H9 (cell line): ENCODE measurements at regions not wholly inside any gene's neighbourhood (a gene's known extent, or its start where the extent isn't known, plus 50 kb on each side); places are given as distances from the start of the nearest gene placed in this dataset.

Source experiments
- DNase-seq: peaks from one replicate; pipeline ENCODE4 v3.0.0-alpha.2; 2017
- H2AFZ ChIP-seq: one replicate; pipeline ENCODE4 v1.6.1; 2013; ENCODE audit warnings: mild to moderate bottlenecking, low read length, control low read depth, moderate library complexity
- H2AK5ac ChIP-seq: 2 replicates; pipeline ENCODE4 v1.6.1; 2013; ENCODE audit warnings: low read length, control low read depth, mixed read lengths; ENCODE audit not compliant: insufficient read length
- H2BK120ac ChIP-seq: one replicate; pipeline ENCODE4 v1.6.1; 2013; ENCODE audit warnings: low read depth, mild to moderate bottlenecking, low read length, control low read depth, inconsistent platforms; ENCODE audit not compliant: poor library complexity, severe bottlenecking
- H2BK12ac ChIP-seq: 2 replicates; pipeline ENCODE4 v1.6.1; 2013; ENCODE audit warnings: low read length, control low read depth, mixed read lengths, low read depth; ENCODE audit not compliant: insufficient read length
- H2BK15ac ChIP-seq: 2 replicates; pipeline ENCODE4 v1.6.1; 2013; ENCODE audit warnings: low read depth, low read length, control low read depth
- H2BK20ac ChIP-seq: one replicate; pipeline ENCODE4 v1.6.1; 2013; ENCODE audit warnings: low read depth, mild to moderate bottlenecking, low read length, control low read depth, inconsistent platforms; ENCODE audit not compliant: poor library complexity, severe bottlenecking
- H2BK5ac ChIP-seq: 2 replicates; pipeline ENCODE4 v1.6.1; 2013; ENCODE audit warnings: low read length, control low read depth, mixed read lengths; ENCODE audit not compliant: insufficient read length
- H3K14ac ChIP-seq: 2 replicates; pipeline ENCODE4 v1.6.1; 2013; ENCODE audit warnings: low read length, control low read depth; ENCODE audit not compliant: insufficient read depth
- H3K18ac ChIP-seq: 2 replicates; pipeline ENCODE4 v1.6.1; 2013; ENCODE audit warnings: low read depth, mild to moderate bottlenecking, mixed read lengths, low read length, control low read depth; ENCODE audit not compliant: insufficient read length
- H3K23ac ChIP-seq: 2 replicates; pipeline ENCODE4 v1.6.1; 2013; ENCODE audit warnings: low read length, control low read depth, mixed read lengths, low read depth; ENCODE audit not compliant: insufficient read length
- H3K23me2 ChIP-seq: 2 replicates; pipeline ENCODE4 v1.6.1; 2013; ENCODE audit warnings: low read depth, mild to moderate bottlenecking, mixed read lengths, low read length, control low read depth; ENCODE audit not compliant: insufficient read length, poor library complexity, severe bottlenecking
- H3K27ac ChIP-seq: 2 replicates; pipeline ENCODE4 v1.5.1; 2013; ENCODE audit warnings: low read length, control low read depth, mixed read lengths, low read depth; ENCODE audit not compliant: insufficient read length
- H3K27me3 ChIP-seq: 2 replicates; pipeline ENCODE4 v1.6.1; 2013; ENCODE audit warnings: low read length, control low read depth, inconsistent platforms; ENCODE audit not compliant: insufficient read depth
- H3K4ac ChIP-seq: 2 replicates; pipeline ENCODE4 v1.6.1; 2013; ENCODE audit warnings: low read depth, mild to moderate bottlenecking, control low read depth, inconsistent platforms, low read length, moderate library complexity
- H3K4me1 ChIP-seq: 2 replicates; pipeline ENCODE4 v1.6.1; 2013; ENCODE audit warnings: low read length, control low read depth, inconsistent platforms; ENCODE audit not compliant: insufficient read depth
- H3K4me2 ChIP-seq: 2 replicates; pipeline ENCODE4 v1.6.1; 2013; ENCODE audit warnings: low read length, control low read depth, mixed read lengths; ENCODE audit not compliant: insufficient read length, insufficient read depth
- H3K56ac ChIP-seq: 2 replicates; pipeline ENCODE4 v1.6.1; 2013; ENCODE audit warnings: low read depth, mild to moderate bottlenecking, mixed read lengths, low read length, control low read depth; ENCODE audit not compliant: insufficient read length
- H3K79me1 ChIP-seq: 2 replicates; pipeline ENCODE4 v1.6.1; 2013; ENCODE audit warnings: low read depth, mild to moderate bottlenecking, moderate library complexity, low read length, control low read depth, inconsistent platforms; ENCODE audit not compliant: insufficient read depth, poor library complexity, severe bottlenecking
- H3K79me2 ChIP-seq: 2 replicates; pipeline ENCODE4 v1.6.1; 2013; ENCODE audit warnings: low read length, control low read depth, inconsistent platforms; ENCODE audit not compliant: insufficient read depth
- H3K9ac ChIP-seq: 2 replicates; pipeline ENCODE4 v1.6.1; 2013; ENCODE audit warnings: low read length, control low read depth, mixed read lengths; ENCODE audit not compliant: insufficient read length; ENCODE audit errors: extremely low read depth
- H3K9me3 ChIP-seq: one replicate; pipeline ENCODE4 v1.6.1; 2013; ENCODE audit warnings: low read depth, low read length, inconsistent platforms; ENCODE audit not compliant: control insufficient read depth
- H3T11ph ChIP-seq: one replicate; pipeline ENCODE4 v1.6.1; 2013; ENCODE audit warnings: mild to moderate bottlenecking, low read length, control low read depth, inconsistent platforms
- H4K20me1 ChIP-seq: one replicate; pipeline ENCODE4 v1.6.1; 2013; ENCODE audit not compliant: control insufficient read depth, insufficient read length, insufficient read depth
- H4K5ac ChIP-seq: 2 replicates; pipeline ENCODE4 v1.6.1; 2013; ENCODE audit warnings: low read depth, mild to moderate bottlenecking, mixed read lengths, low read length, control low read depth; ENCODE audit not compliant: insufficient read length
- H4K8ac ChIP-seq: replicated peaks from 2 replicates; pipeline ENCODE4 v1.6.1; 2013; ENCODE audit warnings: low read length, control low read depth, mixed read lengths, low read depth; ENCODE audit not compliant: insufficient read length
- H4K91ac ChIP-seq: 2 replicates; pipeline ENCODE4 v1.6.1; 2013; ENCODE audit warnings: low read depth, mild to moderate bottlenecking, moderate library complexity, mixed read lengths, low read length, control low read depth; ENCODE audit not compliant: insufficient read length
- H3K27ac Mint-ChIP-seq, 3 experiments: 2 replicates in 2 of 3; 3 replicates in 1 of 3; pipeline ENCODE4 v1.8.0; 2020 to 2021; ENCODE audit warnings: mixed read lengths in 3 of 3, mild to moderate bottlenecking in 1 of 3, moderate library complexity in 1 of 3
- H3K27me3 Mint-ChIP-seq: 2 replicates; pipeline ENCODE4 v1.8.0; 2021; ENCODE audit warnings: low read depth, mild to moderate bottlenecking, moderate library complexity, mixed read lengths
- H3K36me3 Mint-ChIP-seq, 3 experiments: 2 replicates in 2 of 3; 3 replicates in 1 of 3; pipeline ENCODE4 v1.8.0; 2020 to 2021; ENCODE audit warnings: low read depth in 3 of 3, mixed read lengths in 3 of 3; ENCODE audit not compliant: insufficient read depth in 1 of 3
- H3K4me1 Mint-ChIP-seq, 2 experiments: 2 replicates each; pipeline ENCODE4 v1.8.0; 2020; ENCODE audit warnings: mixed read lengths in 2 of 2
- H3K4me3 Mint-ChIP-seq, 2 experiments: 2 replicates in 1 of 2; 3 replicates in 1 of 2; pipeline ENCODE4 v1.8.0; 2020 to 2021; ENCODE audit warnings: mild to moderate bottlenecking in 2 of 2, mixed read lengths in 2 of 2, moderate library complexity in 1 of 2
- H3K9me3 Mint-ChIP-seq, 2 experiments: 2 replicates in 1 of 2; 3 replicates in 1 of 2; pipeline ENCODE4 v1.8.0; 2020; ENCODE audit warnings: mild to moderate bottlenecking in 2 of 2, mixed read lengths in 2 of 2, moderate library complexity in 1 of 2
- TF ChIP-seq, protein P1 (sequence below): fragments of 200-600 bp; sonication (generic); conservative IDR thresholded peaks from 3 replicates; pipeline ENCODE4 v1.8.0; 2021; ENCODE audit warnings: antibody characterized with exemption, mild to moderate bottlenecking

DNA sequence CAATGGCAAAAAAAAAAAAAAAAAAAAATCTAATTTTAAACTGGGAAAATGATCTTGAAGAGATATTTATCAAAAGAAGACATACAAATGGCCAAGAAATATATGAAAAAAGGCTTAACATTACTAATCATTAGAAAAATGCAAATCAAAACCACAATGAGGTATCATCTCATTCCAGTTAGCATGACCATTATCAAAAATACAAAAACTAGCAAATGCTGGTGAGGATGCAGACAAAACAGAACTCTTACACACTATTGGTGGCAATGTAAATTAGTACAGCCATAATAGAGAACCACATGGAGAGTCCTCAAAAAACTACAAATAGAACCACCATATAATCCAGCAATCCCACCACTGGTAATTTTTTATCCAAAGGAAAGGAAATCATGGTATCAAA lies 489.6 kb downstream of the TNS3 start:
- Histone ChIP-seq H3K18ac (no peak overlapping the region), H2AK5ac (no peak overlapping the region), H3K4ac (no peak overlapping the region), H2BK120ac (no peak overlapping the region), H3K23me2 (no peaks in the 10 kb centered on the region), H4K8ac (no peak overlapping the region), H3K79me1 (no peaks in the 10 kb centered on the region), H3K4me1 (no peaks in the 10 kb centered on the region), H3K79me2 (no peaks in the 10 kb centered on the region), H3K27me3 (no peaks in the 10 kb centered on the region), H2BK20ac (no peak overlapping the region), H4K5ac (no peak overlapping the region), H3K56ac (no peak overlapping the region), H2BK12ac (no peak overlapping the region), H3T11ph (no peak overlapping the region), H2AFZ (no peak overlapping the region), H3K23ac (no peak overlapping the region), H3K4me2 (no peak overlapping the region), H4K91ac (no peak overlapping the region), H3K9me3 (no peaks in the 10 kb centered on the region), H2BK5ac (no peak overlapping the region), H3K9ac (no peak overlapping the region), H4K20me1 (no peaks in the 10 kb centered on the region), H2BK15ac (no peak overlapping the region), H3K27ac (no peak overlapping the region), H3K14ac (no peak overlapping the region)
- Mint-ChIP-seq H3K4me1 (no peaks in the 10 kb centered on the region), H3K27me3 (peaks cover 16% of the 10 kb centered on the region), H3K27ac (no peak overlapping the region), H3K4me3 (no peak overlapping the region), H3K36me3 (no peaks in the 10 kb centered on the region), H3K9me3 (no peaks in the 10 kb centered on the region)
- DNase-seq, result no peak
- TF ChIP-seq, protein P1, sequence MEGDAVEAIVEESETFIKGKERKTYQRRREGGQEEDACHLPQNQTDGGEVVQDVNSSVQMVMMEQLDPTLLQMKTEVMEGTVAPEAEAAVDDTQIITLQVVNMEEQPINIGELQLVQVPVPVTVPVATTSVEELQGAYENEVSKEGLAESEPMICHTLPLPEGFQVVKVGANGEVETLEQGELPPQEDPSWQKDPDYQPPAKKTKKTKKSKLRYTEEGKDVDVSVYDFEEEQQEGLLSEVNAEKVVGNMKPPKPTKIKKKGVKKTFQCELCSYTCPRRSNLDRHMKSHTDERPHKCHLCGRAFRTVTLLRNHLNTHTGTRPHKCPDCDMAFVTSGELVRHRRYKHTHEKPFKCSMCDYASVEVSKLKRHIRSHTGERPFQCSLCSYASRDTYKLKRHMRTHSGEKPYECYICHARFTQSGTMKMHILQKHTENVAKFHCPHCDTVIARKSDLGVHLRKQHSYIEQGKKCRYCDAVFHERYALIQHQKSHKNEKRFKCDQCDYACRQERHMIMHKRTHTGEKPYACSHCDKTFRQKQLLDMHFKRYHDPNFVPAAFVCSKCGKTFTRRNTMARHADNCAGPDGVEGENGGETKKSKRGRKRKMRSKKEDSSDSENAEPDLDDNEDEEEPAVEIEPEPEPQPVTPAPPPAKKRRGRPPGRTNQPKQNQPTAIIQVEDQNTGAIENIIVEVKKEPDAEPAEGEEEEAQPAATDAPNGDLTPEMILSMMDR, result no peak
